Nephron (organoid): ENCODE measurements at regions not wholly inside any gene's neighbourhood (a gene's known extent, or its start where the extent isn't known, plus 50 kb on each side); places are given as distances from the start of the nearest gene placed in this dataset.
A peak's percentile ranks its signal among the peaks of the same experiment; 100 is the strongest.

Experiments used
- H3K27ac Mint-ChIP-seq, 3 experiments: 2 replicates each; pipeline ENCODE4 v1.8.0; 2020; ENCODE audit warnings: mixed read lengths in 3 of 3, mild to moderate bottlenecking in 2 of 3, moderate library complexity in 1 of 3
- H3K27me3 Mint-ChIP-seq: 2 replicates; pipeline ENCODE4 v1.8.0; 2021; ENCODE audit warnings: low read depth, mild to moderate bottlenecking, moderate library complexity, mixed read lengths
- H3K36me3 Mint-ChIP-seq: 2 replicates; pipeline ENCODE4 v1.8.0; 2020; ENCODE audit warnings: low read depth, mixed read lengths
- H3K4me1 Mint-ChIP-seq: 2 replicates; pipeline ENCODE4 v1.8.0; 2020; ENCODE audit warnings: mixed read lengths
- H3K4me3 Mint-ChIP-seq, 3 experiments: 2 replicates each; pipeline ENCODE4 v1.8.0; 2020; ENCODE audit warnings: mild to moderate bottlenecking in 3 of 3, mixed read lengths in 3 of 3, moderate library complexity in 2 of 3
- H3K9me3 Mint-ChIP-seq: 2 replicates; pipeline ENCODE4 v1.8.0; 2020; ENCODE audit warnings: mixed read lengths
- CTCF ChIP-seq, 3 experiments: fragments of 200-600 bp; sonication (generic); IDR thresholded peaks; one replicate each; pipeline ENCODE4 v1.5.0; 2021; ENCODE audit warnings: antibody characterized with exemption in 3 of 3; ENCODE audit not compliant: unreplicated experiment in 3 of 3

GRCh38 chr3:151985787-151986430 is 112.5 kb downstream of the SUCNR1 start:
- peaks cover 6% of the 10 kb centered on the region for H3K9me3 Mint-ChIP-seq
- no peak for TF ChIP-seq CTCF (IDR thresholded peaks at IDR 0.05; ENCODE audit: unreplicated experiment in 3 of 3)
- H3K4me3 Mint-ChIP-seq = no peak overlapping the region

GRCh38 chr3:151987893-151988292 is 114.5 kb downstream of the SUCNR1 start:
- no peak overlapping the region for H3K4me3 Mint-ChIP-seq
- H3K9me3 Mint-ChIP-seq = peaks cover 6% of the 10 kb centered on the region
- H3K36me3 Mint-ChIP-seq = no peaks in the 10 kb centered on the region
- H3K27me3 Mint-ChIP-seq = no peaks in the 10 kb centered on the region
- H3K4me1 Mint-ChIP-seq = no peaks in the 10 kb centered on the region
- H3K27ac Mint-ChIP-seq = no peak overlapping the region
- no peak for TF ChIP-seq CTCF (IDR thresholded peaks at IDR 0.05; ENCODE audit: unreplicated experiment in 3 of 3)

More at GRCh38 chr3:151985787-151986430, 112.5 kb downstream of the SUCNR1 start:
- Mint-ChIP-seq H3K27ac (no peak overlapping the region), H3K27me3 (no peaks in the 10 kb centered on the region), H3K36me3 (no peaks in the 10 kb centered on the region), H3K4me1 (no peaks in the 10 kb centered on the region)

- Mint-ChIP-seq H3K27me3 (no peaks in the 10 kb centered on the region), H3K36me3 (no peaks in the 10 kb centered on the region), H3K27ac (no peak overlapping the region), H3K9me3 (peaks cover 6% of the 10 kb centered on the region), H3K4me3 (no peak overlapping the region), H3K4me1 (no peaks in the 10 kb centered on the region)
- TF ChIP-seq CTCF (IDR thresholded peaks at IDR 0.05; ENCODE audit: unreplicated experiment in 3 of 3) = no peak
Measured at GRCh38 chr3:151989621-151990020, 116.2 kb downstream of the SUCNR1 start.

- no peak overlapping the region for H3K4me3 Mint-ChIP-seq
- H3K27ac Mint-ChIP-seq = no peak overlapping the region
- no peaks in the 10 kb centered on the region for H3K9me3 Mint-ChIP-seq
- H3K36me3 Mint-ChIP-seq = no peaks in the 10 kb centered on the region
- no peaks in the 10 kb centered on the region for H3K4me1 Mint-ChIP-seq
- no peak for TF ChIP-seq CTCF (IDR thresholded peaks at IDR 0.05; ENCODE audit: unreplicated experiment in 3 of 3)
- no peaks in the 10 kb centered on the region for H3K27me3 Mint-ChIP-seq
Measured at GRCh38 chr3:151990696-151991376, 117.4 kb downstream of the SUCNR1 start.

GRCh38 chr3:151992326-151993041 is 119.0 kb downstream of the SUCNR1 start:
- Mint-ChIP-seq H3K4me1 (no peaks in the 10 kb centered on the region), H3K27me3 (no peaks in the 10 kb centered on the region), H3K36me3 (no peaks in the 10 kb centered on the region), H3K27ac (peak overlapping the region in 1 of 3 experiments; percentile 7), H3K9me3 (no peaks in the 10 kb centered on the region), H3K4me3 (no peak overlapping the region)
- TF ChIP-seq CTCF (IDR thresholded peaks at IDR 0.05; ENCODE audit: unreplicated experiment in 3 of 3) = no peak
